Body of pancreas (tissue), 4 donors: ENCODE measurements at regions not wholly inside any gene's neighbourhood (a gene's known extent, or its start where the extent isn't known, plus 50 kb on each side); places are given as distances from the start of the nearest gene placed in this dataset.

ENCODE experiments used
- POLR2A ChIP-seq, 3 donors: fragments of 450-650 bp; IDR thresholded peaks; one replicate each; pipeline ENCODE4 v1.6.1; 2016; ENCODE audit warnings: antibody characterized with exemption in 3 of 3, mild to moderate bottlenecking in 2 of 3
- TF ChIP-seq, protein P1 (sequence below), 7 experiments: fragments of 450-650 bp in 4 of 7; fragments of 200-600 bp in 3 of 7; sonication (generic) in 3 of 7; IDR thresholded peaks; one replicate each; pipeline ENCODE4 v1.5.1; 2016 to 2019; ENCODE audit warnings: antibody characterized with exemption in 7 of 7

DNA sequence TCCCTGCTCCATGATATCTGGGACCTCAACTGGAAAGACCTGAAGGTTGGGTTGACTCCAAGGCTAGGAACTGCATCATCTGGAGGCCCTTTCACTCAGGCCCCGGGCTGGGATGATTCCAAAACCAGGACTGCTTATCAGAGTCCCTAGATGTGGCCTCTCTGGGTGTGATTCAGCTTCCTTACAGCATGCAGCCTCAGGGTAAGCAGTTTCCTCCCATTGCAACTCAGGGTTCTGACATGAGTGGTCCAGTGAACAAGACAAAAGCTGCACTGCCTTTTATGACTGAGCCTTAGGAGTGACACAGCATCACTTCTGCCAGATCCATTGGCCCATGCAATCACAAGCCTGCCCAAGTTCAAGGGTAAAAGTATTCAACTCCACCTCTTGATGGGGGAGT, 502.8 kb downstream of the COG6 start:
- TF ChIP-seq POLR2A (IDR thresholded peaks at IDR 0.05), result no peak
- TF ChIP-seq, protein P1, sequence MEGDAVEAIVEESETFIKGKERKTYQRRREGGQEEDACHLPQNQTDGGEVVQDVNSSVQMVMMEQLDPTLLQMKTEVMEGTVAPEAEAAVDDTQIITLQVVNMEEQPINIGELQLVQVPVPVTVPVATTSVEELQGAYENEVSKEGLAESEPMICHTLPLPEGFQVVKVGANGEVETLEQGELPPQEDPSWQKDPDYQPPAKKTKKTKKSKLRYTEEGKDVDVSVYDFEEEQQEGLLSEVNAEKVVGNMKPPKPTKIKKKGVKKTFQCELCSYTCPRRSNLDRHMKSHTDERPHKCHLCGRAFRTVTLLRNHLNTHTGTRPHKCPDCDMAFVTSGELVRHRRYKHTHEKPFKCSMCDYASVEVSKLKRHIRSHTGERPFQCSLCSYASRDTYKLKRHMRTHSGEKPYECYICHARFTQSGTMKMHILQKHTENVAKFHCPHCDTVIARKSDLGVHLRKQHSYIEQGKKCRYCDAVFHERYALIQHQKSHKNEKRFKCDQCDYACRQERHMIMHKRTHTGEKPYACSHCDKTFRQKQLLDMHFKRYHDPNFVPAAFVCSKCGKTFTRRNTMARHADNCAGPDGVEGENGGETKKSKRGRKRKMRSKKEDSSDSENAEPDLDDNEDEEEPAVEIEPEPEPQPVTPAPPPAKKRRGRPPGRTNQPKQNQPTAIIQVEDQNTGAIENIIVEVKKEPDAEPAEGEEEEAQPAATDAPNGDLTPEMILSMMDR (IDR thresholded peaks at IDR 0.05), result no peak
